Femur (tissue), 1 donor: ENCODE measurements at regions not wholly inside any gene's neighbourhood (a gene's known extent, or its start where the extent isn't known, plus 50 kb on each side); places are given as distances from the start of the nearest gene placed in this dataset.
"Not testable (repeated sequence)": the region's sequence is repeated elsewhere in the genome, so short reads cannot be mapped to it uniquely, and the experiment has no call there.

Source experiments
- DNase-seq: peaks from one replicate; pipeline ENCODE4 v3.0.0-alpha.2; 2017

DNA sequence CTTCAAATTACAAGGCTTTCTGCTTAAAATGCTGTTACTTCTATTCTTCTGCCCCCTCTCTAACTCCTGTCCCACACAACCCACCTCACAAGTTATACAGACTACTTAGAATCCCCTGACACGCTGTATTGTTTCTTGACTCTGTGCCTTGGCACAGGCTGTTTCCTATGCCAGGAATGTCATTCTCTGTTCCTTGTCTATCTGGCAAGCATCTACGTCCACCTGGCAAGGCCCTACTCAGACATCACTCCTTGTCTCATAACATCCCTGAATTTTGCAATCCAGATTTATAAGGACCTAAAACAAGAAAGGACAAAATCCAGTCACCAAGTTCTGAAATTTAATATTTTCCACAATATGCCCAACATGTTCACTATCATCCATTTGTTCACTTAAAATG is 182.0 kb upstream of the CHRM3 start:
- DNase-seq, result no peak

DNA sequence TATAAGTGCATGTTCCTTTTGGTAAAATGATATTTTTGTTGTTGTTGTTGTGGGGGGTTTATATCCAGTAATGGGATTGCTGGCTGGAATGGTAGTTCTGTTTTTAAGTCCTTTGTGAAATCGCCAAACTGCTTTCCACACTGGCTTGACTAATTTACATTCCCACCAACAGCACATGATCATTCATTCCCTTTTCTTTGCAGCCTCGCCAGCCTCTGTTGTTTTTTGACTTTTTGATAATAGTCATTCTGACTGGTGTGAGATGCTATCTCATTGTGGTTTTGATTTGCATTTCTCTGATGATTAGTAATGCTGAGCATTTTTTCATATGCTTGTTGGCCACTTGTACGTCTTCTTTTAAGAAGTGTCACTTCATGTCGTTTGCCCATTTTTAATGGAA is 188.5 kb upstream of the CHRM3 start:
- no peak for DNase-seq

DNA sequence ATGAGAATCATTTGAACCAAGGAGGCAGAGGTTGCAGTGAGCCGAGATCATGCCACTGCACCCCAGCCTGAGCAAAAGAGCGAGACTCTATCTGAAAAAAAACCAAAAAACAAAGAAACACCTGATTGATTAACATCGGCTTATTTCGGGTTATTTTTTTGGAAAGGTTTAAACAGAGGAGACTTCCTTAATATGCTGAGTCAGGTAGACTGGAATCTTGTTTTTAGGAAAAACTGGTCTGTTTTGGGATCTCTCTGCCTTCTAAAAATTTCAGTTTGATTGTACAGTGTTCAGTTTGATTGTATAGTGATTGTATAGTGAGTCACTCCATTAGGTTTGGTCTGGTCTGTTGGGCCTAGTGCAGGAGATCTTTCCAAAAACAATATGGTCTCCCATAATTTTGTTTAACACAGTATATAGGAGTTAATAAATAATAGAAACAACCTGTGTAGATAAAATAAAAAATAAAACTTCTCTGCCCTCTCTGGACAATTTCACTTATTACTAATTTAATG is 196.3 kb upstream of the CHRM3 start:
- no peak for DNase-seq

DNA sequence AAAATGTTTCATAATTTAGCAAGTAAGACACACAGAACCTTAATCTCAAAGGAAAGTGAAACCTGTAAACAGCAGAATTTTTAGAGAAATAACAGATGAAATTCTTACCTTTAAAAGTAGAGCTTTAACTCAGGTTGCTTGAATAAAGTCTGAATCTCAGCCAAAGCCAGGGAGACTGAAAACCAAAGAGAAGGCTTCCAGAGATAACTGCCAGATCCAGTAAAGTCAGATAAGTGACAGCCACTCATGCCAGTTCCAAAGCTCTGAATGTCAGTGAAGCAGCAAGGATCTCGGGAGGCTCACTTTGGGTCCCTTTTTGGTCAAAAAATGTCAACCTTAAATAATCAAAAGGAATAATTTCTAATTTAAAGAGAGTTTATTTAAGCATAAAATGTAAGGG is 199.9 kb upstream of the CHRM3 start:
- DNase-seq, result no peak

DNA sequence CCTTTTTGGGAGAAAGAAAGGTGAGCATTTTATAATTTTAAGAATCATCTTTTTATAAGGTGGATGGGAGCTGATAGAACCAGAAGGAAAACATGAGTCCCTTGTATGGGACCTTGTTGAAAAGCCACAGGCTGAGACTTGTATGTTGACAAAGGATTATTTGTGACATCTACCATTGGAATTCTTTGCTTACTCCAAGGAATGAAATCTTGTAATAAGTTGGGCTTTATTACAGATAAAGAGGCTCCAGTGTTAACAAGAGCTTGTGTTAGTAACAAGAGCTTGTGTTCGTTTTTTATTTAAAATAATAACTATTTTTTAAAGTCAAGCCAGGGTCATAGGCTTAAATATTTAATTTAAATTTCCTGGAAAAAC is 201.1 kb upstream of the CHRM3 start:
- DNase-seq, result no peak

DNA sequence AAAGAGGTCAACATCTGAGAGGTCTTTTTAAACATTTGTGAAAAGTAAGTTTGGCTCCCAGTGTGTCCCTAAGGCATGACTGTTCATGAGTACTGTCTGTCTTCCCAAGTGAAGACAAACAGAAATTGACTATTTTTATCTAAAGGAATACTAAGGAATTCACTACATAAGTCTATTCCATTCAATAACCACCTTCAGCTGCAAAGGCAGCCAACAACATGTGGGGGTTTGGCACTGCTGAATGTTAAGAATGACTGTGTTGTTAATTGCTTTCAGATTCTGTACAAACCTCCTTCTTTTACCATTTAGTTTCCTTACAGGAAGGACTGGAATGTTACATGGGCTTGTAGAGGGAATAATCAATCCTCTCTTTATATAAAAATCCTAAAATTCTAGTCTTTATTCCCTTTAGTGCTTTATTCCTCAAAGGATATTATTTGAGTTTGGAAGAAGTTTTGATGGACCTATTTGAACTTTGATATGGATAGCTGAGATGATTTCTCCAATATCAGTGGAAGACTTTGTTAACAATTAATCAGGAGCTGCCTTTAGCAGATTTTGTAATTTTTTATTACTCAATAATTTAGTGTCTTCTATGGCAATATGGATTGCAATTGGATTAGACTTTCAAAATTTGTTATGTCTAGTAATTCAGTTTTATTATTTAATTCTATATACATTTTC is 201.7 kb upstream of the CHRM3 start:
- DNase-seq, result peak; percentile 59

GRCh38 chr1:239178961-239179360 is 207.4 kb upstream of the CHRM3 start:
- no peak for DNase-seq

- no peak for DNase-seq
Observed at GRCh38 chr1:239174880-239175279, 211.5 kb upstream of the CHRM3 start.

GRCh38 chr1:239170828-239171227 is 215.5 kb upstream of the CHRM3 start:
- DNase-seq, result no peak

- no peak for DNase-seq
Observed at GRCh38 chr1:239169276-239169675, 217.1 kb upstream of the CHRM3 start.

DNA sequence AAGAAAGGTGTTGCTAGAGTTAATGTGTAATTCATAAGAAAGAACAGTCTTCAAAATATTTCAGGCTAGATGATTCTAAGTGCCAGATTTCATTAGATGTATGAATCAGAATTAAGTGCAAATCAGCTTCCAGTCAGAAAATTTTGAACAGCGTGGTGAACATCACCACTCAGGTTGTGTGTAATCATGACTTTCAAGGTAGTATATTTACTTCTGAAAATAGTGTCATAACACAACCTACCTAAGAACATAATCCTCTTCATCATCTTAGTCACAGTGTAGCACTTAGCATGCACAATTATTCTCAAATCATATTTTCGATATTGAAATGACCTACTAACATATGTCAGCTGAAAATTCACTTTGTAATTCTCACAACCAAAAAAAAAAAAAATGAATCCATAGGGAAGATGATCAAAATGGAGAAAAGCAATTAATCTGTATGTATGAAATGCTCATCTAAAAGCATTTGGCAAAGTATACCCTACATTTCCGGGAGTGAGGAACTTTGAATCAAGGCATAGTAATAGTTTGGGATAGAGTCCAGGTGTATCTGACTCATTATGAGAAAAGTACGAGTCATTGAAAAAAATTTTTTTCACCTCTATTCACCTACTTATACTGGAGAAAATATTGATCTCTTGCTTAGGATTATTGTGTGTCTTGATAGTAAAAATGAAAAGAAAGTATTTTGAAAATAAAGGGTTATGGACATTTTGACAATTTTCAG is 221.8 kb upstream of the CHRM3 start:
- no peak for DNase-seq

GRCh38 chr1:239155466-239156091 is 230.8 kb upstream of the CHRM3 start:
- peak; percentile 59 for DNase-seq

DNA sequence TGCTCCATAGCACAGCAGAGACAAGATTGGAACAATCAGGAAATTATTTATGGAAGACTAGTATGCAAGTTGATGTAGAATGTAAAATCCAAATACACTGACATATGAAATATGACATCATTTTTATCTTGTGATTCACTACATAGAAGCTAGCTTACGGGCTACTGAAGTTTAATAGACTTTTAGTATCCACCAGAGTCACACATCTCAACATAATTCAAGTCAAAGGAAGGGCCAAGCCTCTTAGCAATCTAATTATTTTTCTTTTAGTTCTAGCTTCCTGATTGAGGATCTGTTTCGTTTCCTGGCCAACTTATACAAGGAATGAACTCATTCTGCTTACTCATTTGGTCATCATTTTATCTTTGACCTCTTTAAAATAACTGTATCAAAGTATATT is 234.4 kb upstream of the CHRM3 start:
- no peak for DNase-seq

DNA sequence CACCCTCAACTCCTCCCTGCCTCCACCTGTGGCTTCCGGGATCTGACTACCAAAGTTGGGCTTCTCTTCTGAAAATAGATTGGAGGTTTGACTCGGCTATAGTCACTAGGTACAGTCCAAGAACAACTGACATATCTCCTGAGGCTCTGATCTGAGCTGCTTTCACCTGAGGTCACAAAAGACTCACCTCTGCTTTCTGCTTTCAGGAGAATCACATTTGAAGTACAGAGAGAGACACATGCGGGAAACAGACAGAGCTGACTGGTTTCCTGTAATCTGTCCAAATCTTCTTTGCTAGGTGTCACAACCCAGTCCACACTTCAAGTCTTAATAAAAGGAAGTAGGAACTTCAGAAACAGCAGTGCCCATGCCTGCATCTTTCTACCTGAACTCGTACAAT is 245.4 kb upstream of the CHRM3 start:
- no peak for DNase-seq

DNA sequence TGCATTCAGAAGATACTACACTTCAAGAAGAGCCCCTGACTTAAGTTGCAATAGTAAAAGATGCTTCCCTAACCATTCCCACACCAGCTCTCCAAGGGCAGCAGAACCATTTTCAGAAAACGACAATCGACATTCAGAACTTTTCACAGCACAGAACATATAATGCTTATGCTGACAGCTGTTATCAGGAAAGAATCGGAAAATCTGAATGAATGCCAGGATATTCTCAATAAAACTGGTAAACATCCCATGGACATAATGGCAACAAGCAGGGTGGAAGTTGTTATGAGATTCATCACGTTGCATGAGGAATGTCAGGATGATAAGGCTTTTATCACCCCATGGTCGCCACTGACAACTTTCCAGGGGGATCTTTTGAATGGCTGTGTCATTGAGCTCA is 246.6 kb upstream of the CHRM3 start:
- no peak for DNase-seq

GRCh38 chr1:239128541-239128940 is 257.8 kb upstream of the CHRM3 start:
- DNase-seq, result no peak

DNA sequence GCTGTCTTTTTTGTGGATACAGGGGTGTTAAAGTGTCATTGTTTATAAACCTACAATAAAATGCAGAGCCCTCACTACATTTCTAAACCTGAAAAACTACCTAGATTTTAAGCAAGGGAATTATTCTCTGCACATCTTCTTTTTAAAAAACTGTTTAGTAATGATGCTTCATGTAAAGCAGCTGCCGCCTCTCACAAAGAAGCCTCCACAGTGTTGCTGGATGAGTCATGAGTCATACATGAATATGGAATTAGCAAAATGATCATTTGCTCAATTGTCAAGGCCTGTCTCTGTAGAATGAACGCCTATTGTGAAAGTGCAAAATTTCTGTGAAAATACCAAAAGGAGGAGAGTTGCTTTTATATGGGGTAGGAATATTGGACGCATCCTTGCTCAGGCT is 259.5 kb upstream of the CHRM3 start:
- no peak for DNase-seq

- no peak for DNase-seq
Observed at GRCh38 chr1:239125893-239126292, 260.5 kb upstream of the CHRM3 start.

DNA sequence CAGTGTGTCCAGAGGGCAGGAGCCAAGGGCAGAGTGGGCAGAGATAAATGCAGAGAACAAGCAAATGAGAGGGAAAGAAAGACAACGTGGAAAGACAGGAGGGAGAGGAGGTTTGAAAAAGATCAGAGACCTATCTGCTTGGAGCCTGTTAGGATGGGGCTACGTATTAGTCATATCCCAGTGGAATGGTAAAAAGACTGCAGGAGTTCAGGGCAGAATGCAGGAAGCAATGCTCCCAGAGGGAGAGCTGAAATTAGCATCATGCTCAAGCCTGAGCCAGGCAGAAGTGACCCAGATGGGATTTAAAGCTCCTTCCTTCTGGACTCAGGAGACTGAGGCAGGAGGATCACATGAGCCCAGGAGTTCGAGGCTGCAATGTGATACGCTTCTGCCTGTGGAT is 261.3 kb upstream of the CHRM3 start:
- no peak for DNase-seq

DNA sequence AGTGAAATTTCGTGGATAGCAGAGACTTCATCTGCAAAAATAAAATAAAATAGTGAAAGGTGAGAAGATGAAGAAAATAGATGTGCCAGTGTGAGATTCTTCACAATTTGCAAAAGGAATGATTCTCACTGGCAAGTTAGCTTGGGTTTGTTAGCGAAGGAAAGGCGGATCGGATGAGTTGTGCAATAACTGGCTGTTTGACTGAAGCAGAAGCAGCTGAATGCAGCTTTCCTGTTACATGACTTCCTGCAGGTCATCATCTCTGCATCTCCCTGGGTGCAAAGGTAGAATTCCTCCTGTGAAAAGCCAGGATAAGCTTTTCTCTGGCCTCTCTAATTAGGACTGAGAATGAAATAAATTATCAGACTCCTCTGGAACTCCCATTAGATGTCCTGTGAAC is 263.1 kb upstream of the CHRM3 start:
- DNase-seq, result no peak

- DNase-seq, result no peak
Observed at GRCh38 chr1:239112101-239112935, 274.1 kb upstream of the CHRM3 start.

- no peak for DNase-seq
Observed at GRCh38 chr1:239107676-239108075, 278.7 kb upstream of the CHRM3 start.

DNA sequence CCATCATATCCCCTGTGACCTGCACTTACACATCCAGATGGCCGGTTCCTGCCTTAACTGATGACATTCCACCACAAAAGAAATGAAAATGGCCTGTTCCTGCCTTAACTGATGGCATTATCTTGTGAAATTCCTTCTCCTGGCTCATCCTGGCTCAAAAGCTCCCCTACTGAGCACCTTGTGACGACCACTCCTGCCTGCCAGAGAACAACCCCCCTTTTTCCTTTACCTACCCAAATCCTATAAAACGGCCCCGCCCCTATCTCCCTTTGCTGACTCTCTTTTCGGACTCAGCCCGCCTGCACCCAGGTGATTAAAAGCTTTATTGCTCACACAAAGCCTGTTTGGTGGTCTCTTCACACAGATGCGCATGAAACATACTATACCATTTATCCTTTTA is 279.7 kb upstream of the CHRM3 start:
- not testable (repeated sequence) for DNase-seq
